ENCODE measurements at regions not wholly inside any gene's neighbourhood (a gene's known extent, or its start where the extent isn't known, plus 50 kb on each side); places are given as distances from the start of the nearest gene placed in this dataset.

- TF ChIP-seq, protein P1, sequence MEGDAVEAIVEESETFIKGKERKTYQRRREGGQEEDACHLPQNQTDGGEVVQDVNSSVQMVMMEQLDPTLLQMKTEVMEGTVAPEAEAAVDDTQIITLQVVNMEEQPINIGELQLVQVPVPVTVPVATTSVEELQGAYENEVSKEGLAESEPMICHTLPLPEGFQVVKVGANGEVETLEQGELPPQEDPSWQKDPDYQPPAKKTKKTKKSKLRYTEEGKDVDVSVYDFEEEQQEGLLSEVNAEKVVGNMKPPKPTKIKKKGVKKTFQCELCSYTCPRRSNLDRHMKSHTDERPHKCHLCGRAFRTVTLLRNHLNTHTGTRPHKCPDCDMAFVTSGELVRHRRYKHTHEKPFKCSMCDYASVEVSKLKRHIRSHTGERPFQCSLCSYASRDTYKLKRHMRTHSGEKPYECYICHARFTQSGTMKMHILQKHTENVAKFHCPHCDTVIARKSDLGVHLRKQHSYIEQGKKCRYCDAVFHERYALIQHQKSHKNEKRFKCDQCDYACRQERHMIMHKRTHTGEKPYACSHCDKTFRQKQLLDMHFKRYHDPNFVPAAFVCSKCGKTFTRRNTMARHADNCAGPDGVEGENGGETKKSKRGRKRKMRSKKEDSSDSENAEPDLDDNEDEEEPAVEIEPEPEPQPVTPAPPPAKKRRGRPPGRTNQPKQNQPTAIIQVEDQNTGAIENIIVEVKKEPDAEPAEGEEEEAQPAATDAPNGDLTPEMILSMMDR (conservative IDR thresholded peaks at IDR 0.05 in 1 of 2, IDR thresholded peaks at IDR 0.05 in 1 of 2; ENCODE audit: extremely low read depth in 1 of 2, insufficient read depth in 1 of 2, low read depth in 1 of 2, low read length in 2 of 2) = no peak
- no peak for TF ChIP-seq EZH2 (IDR thresholded peaks at IDR 0.05; ENCODE audit: borderline replicate concordance, low read length)
Observed at GRCh38 chr4:157591245-157591644, 370.7 kb downstream of the GRIA2 start.

Data from mammary epithelial cell (primary cell).